Gastroesophageal sphincter (tissue), 3 donors: ENCODE measurements at regions not wholly inside any gene's neighbourhood (a gene's known extent, or its start where the extent isn't known, plus 50 kb on each side); places are given as distances from the start of the nearest gene placed in this dataset.

ENCODE experiments used
- EP300 ChIP-seq: sonication (generic); formaldehyde crosslinking; IDR thresholded peaks from one replicate; pipeline ENCODE4 v1.6.1; 2017; ENCODE audit warnings: antibody characterized with exemption, mild to moderate bottlenecking
- POLR2A ChIP-seq, 2 donors: fragments of 450-650 bp; IDR thresholded peaks; one replicate each; pipeline ENCODE4 v1.6.1; 2017; ENCODE audit warnings: antibody characterized with exemption in 2 of 2, mild to moderate bottlenecking in 2 of 2, moderate library complexity in 1 of 2
- POLR2AphosphoS5 ChIP-seq: sonication (generic); formaldehyde crosslinking; IDR thresholded peaks from one replicate; pipeline ENCODE4 v1.6.1; 2017; ENCODE audit warnings: antibody characterized with exemption
- TF ChIP-seq, protein P1 (sequence below), 4 experiments: fragments of 200-600 bp in 2 of 4; fragments of 450-650 bp in 2 of 4; sonication (generic) in 1 of 4; IDR thresholded peaks; one replicate each; pipeline ENCODE4 v1.5.1; 2017 to 2019; ENCODE audit warnings: antibody characterized with exemption in 4 of 4, mild to moderate bottlenecking in 2 of 4, moderate library complexity in 2 of 4

DNA sequence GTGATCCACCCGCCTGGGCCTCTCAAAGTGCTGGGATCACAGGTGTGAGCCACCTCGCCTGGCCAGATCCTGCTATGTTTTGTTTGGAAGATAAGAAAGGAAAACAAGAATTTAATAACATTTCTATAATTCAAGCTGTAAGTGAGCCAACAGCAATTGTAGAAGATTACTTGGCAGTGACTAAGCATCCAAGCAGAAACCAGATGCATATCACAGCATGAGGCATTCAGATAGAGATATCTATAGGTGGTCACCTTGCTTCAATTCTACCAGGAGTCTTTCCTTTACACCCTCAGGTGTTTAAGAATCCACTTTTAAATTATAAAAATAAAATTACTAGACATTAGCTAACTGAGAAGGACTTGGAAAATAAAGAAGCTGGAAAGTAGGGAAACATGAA is 83.9 kb upstream of the ATF7IP start:
- no peak for TF ChIP-seq POLR2A (IDR thresholded peaks at IDR 0.05)
- TF ChIP-seq, protein P1, sequence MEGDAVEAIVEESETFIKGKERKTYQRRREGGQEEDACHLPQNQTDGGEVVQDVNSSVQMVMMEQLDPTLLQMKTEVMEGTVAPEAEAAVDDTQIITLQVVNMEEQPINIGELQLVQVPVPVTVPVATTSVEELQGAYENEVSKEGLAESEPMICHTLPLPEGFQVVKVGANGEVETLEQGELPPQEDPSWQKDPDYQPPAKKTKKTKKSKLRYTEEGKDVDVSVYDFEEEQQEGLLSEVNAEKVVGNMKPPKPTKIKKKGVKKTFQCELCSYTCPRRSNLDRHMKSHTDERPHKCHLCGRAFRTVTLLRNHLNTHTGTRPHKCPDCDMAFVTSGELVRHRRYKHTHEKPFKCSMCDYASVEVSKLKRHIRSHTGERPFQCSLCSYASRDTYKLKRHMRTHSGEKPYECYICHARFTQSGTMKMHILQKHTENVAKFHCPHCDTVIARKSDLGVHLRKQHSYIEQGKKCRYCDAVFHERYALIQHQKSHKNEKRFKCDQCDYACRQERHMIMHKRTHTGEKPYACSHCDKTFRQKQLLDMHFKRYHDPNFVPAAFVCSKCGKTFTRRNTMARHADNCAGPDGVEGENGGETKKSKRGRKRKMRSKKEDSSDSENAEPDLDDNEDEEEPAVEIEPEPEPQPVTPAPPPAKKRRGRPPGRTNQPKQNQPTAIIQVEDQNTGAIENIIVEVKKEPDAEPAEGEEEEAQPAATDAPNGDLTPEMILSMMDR (IDR thresholded peaks at IDR 0.05) = no peak
- no peak for TF ChIP-seq POLR2AphosphoS5
- no peak for TF ChIP-seq EP300
